Stimulated activated CD4-positive, alpha-beta T cell treated with anti-CD3 and anti-CD28 coated beads, Interleukin-1b, Interleukin-23, amount 100 ng/mL, for 4 hours (primary cell): ENCODE measurements at regions not wholly inside any gene's neighbourhood (a gene's known extent, or its start where the extent isn't known, plus 50 kb on each side); places are given as distances from the start of the nearest gene placed in this dataset.
"Not testable (repeated sequence)": the region's sequence is repeated elsewhere in the genome, so short reads cannot be mapped to it uniquely, and the experiment has no call there.

ENCODE experiments used
- DNase-seq, 2 donors: peaks; one replicate each; pipeline ENCODE4 v3.0.0-alpha.2; 2020; ENCODE audit warnings: low read depth in 2 of 2

GRCh38 chr7:70846208-70846607 is 285.7 kb upstream of the GALNT17 start:
- no peak for DNase-seq

GRCh38 chr7:70849580-70850235 is 282.2 kb upstream of the GALNT17 start:
- no peak for DNase-seq

- no peak for DNase-seq
These were observed 276.6 kb upstream of the GALNT17 start for GRCh38 chr7:70855373-70855772.

GRCh38 chr7:70856901-70857630 is 274.9 kb upstream of the GALNT17 start:
- peak; percentile 34 to 37 for DNase-seq

- no peak for DNase-seq
These were observed 274.0 kb upstream of the GALNT17 start for GRCh38 chr7:70857793-70858545.

GRCh38 chr7:70867513-70867912 is 264.4 kb upstream of the GALNT17 start:
- no peak for DNase-seq

- no peak for DNase-seq
These were observed 261.6 kb upstream of the GALNT17 start for GRCh38 chr7:70870349-70870748.

GRCh38 chr7:70872188-70872587 is 259.8 kb upstream of the GALNT17 start:
- no peak for DNase-seq

- DNase-seq, result no peak
These were observed 250.6 kb upstream of the GALNT17 start for GRCh38 chr7:70881167-70881847.

- DNase-seq, result no peak
These were observed 248.0 kb upstream of the GALNT17 start for GRCh38 chr7:70883750-70884439.

GRCh38 chr7:70884440-70884764 is 247.5 kb upstream of the GALNT17 start:
- DNase-seq, result no peak

- no peak for DNase-seq
These were observed 247.1 kb upstream of the GALNT17 start for GRCh38 chr7:70884809-70885208.

- no peak for DNase-seq
These were observed 245.4 kb upstream of the GALNT17 start for GRCh38 chr7:70886547-70886946.

GRCh38 chr7:70887186-70887585 is 244.8 kb upstream of the GALNT17 start:
- no peak for DNase-seq

GRCh38 chr7:70890147-70890969 is 241.6 kb upstream of the GALNT17 start:
- DNase-seq, result no peak

GRCh38 chr7:70893422-70893821 is 238.5 kb upstream of the GALNT17 start:
- DNase-seq, result no peak

- DNase-seq, result no peak
These were observed 237.8 kb upstream of the GALNT17 start for GRCh38 chr7:70893971-70894715.

- DNase-seq, result no peak
These were observed 237.1 kb upstream of the GALNT17 start for GRCh38 chr7:70894799-70895198.

GRCh38 chr7:70895337-70896200 is 236.4 kb upstream of the GALNT17 start:
- not testable (repeated sequence) for DNase-seq
